Testis (tissue), 2 donors: ENCODE measurements at regions not wholly inside any gene's neighbourhood (a gene's known extent, or its start where the extent isn't known, plus 50 kb on each side); places are given as distances from the start of the nearest gene placed in this dataset.

Source experiments
- CTCF ChIP-seq, 3 experiments: fragments of 450-650 bp in 2 of 3; fragments of 200-600 bp in 1 of 3; sonication (generic) in 1 of 3; IDR thresholded peaks; one replicate each; pipeline ENCODE4 v1.5.1; 2016 to 2019; ENCODE audit warnings: antibody characterized with exemption in 3 of 3, mild to moderate bottlenecking in 2 of 3, moderate library complexity in 1 of 3
- POLR2A ChIP-seq: fragments of 450-650 bp; IDR thresholded peaks from one replicate; pipeline ENCODE4 v1.6.1; 2017; ENCODE audit warnings: antibody characterized with exemption, mild to moderate bottlenecking, moderate library complexity

- TF ChIP-seq CTCF (IDR thresholded peaks at IDR 0.05): no peak
- no peak for TF ChIP-seq POLR2A
These were observed 461.1 kb downstream of the LRIG3 start for GRCh38 chr12:58459191-58459590.
